ENCODE measurements at regions not wholly inside any gene's neighbourhood (a gene's known extent, or its start where the extent isn't known, plus 50 kb on each side); places are given as distances from the start of the nearest gene placed in this dataset.

DNA sequence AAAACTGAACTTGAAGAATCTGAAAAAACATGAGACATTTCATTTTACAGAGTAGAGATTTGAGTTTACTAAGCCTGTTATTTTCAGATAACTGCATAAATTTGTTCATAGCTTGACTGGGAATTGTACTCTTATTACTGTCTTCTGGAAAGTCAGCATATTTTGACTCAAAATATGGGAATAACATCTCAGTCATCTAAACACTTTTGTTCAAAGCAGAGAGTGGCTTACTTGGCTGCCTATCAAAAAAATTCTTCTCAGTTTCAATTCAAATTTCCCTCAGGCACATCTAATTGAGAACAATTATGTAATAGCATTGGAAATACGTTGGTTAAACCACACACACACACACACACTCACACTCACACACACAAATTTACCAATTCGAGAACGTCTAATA, 384.6 kb downstream of the ARL4A start:
- no peak for FAIRE-seq
- TF ChIP-seq TAF1 (IDR thresholded peaks at IDR 0.05; ENCODE audit: borderline replicate concordance, low read depth, low read length) (no peak), POLR2AphosphoS5 (IDR thresholded peaks at IDR 0.05; ENCODE audit: low read depth, low read length) (no peak), POLR2A (IDR thresholded peaks at IDR 0.05; ENCODE audit: low read depth, low read length) (no peak)
- DNase-seq (ENCODE audit: insufficient read length) = no peak

- FAIRE-seq (no peak), DNase-seq (ENCODE audit: insufficient read length) (no peak)
- no peak for TF ChIP-seq POLR2A (IDR thresholded peaks at IDR 0.05; ENCODE audit: low read depth, low read length)
- TF ChIP-seq TAF1 (IDR thresholded peaks at IDR 0.05; ENCODE audit: borderline replicate concordance, low read depth, low read length) = no peak
- no peak for TF ChIP-seq POLR2AphosphoS5 (IDR thresholded peaks at IDR 0.05; ENCODE audit: low read depth, low read length)
Measured at GRCh38 chr7:13077466-13077865, 390.0 kb downstream of the ARL4A start.

- TF ChIP-seq TAF1 (IDR thresholded peaks at IDR 0.05; ENCODE audit: borderline replicate concordance, low read depth, low read length) = no peak
- no peak for TF ChIP-seq POLR2A (IDR thresholded peaks at IDR 0.05; ENCODE audit: low read depth, low read length)
- no peak for TF ChIP-seq POLR2AphosphoS5 (IDR thresholded peaks at IDR 0.05; ENCODE audit: low read depth, low read length)
- DNase-seq (ENCODE audit: insufficient read length) = no peak
- no peak for FAIRE-seq
Measured at GRCh38 chr7:13078105-13078504, 390.7 kb downstream of the ARL4A start.

- FAIRE-seq = no peak
- TF ChIP-seq POLR2A (IDR thresholded peaks at IDR 0.05; ENCODE audit: low read depth, low read length) = no peak
- TF ChIP-seq TAF1 (IDR thresholded peaks at IDR 0.05; ENCODE audit: borderline replicate concordance, low read depth, low read length) = no peak
- DNase-seq (ENCODE audit: insufficient read length) = no peak
Measured at GRCh38 chr7:13090959-13091358, 403.5 kb downstream of the ARL4A start.

DNA sequence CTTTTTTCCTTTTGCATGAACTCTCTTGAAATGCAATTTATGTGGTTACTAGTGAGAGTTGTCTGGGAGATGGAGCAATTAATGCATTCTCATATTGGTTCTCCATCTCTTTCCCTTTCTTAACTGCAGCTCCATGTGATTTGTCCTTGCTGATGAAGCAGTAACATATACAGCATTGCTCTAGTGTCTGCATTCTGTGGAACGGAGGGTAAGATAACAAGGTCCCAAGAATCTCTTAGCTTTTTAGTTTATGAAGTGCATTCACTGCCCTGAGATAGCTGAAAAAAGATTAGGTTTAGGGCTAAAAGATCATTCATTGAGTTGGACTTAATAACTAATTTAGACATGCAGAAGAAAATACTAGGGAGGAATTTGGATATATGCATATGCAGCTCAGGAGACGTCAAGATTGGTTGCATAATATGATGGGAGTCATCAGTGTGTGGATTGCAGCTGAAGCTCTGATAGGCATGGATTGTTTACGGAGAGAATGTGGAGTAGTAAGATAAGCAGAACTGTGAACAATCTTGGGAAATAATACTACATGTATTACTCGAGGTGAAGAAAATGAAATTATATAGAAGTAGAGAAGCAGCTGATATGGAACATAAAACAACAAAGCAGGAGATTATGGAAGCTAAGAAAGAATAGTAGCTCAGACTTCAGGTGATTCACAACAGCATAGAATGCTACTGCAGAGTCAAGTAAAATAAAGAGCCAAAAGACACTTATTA, 404.7 kb downstream of the ARL4A start:
- DNase-seq (ENCODE audit: insufficient read length) = no peak
- TF ChIP-seq TAF1 (IDR thresholded peaks at IDR 0.05; ENCODE audit: borderline replicate concordance, low read depth, low read length) (no peak), POLR2AphosphoS5 (IDR thresholded peaks at IDR 0.05; ENCODE audit: low read depth, low read length) (no peak)
- FAIRE-seq = no peak

DNA sequence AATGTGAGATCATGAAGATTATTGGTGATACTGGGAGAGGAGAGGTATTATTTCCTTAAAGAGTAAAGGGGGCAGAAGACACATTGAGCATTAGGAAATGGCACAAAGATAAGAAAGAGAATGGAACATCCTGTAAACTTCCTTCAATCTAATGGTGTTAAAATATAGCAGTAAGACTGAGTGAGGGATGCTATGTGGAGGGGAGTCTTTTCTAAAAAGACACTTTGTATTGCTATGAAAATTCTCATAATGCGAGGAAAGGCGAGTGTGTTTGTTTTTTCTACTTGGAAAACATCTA, 405.2 kb downstream of the ARL4A start:
- DNase-seq (ENCODE audit: insufficient read length) (no peak), FAIRE-seq (no peak)
- no peak for TF ChIP-seq POLR2AphosphoS5 (IDR thresholded peaks at IDR 0.05; ENCODE audit: low read depth, low read length)
- TF ChIP-seq TAF1 (IDR thresholded peaks at IDR 0.05; ENCODE audit: borderline replicate concordance, low read depth, low read length) = no peak
- no peak for TF ChIP-seq POLR2A (IDR thresholded peaks at IDR 0.05; ENCODE audit: low read depth, low read length)

GRCh38 chr7:13093160-13093559, 405.7 kb downstream of the ARL4A start:
- FAIRE-seq (no peak), DNase-seq (ENCODE audit: insufficient read length) (no peak)
- TF ChIP-seq POLR2AphosphoS5 (IDR thresholded peaks at IDR 0.05; ENCODE audit: low read depth, low read length) (no peak), TAF1 (IDR thresholded peaks at IDR 0.05; ENCODE audit: borderline replicate concordance, low read depth, low read length) (no peak), POLR2A (IDR thresholded peaks at IDR 0.05; ENCODE audit: low read depth, low read length) (no peak)

DNA sequence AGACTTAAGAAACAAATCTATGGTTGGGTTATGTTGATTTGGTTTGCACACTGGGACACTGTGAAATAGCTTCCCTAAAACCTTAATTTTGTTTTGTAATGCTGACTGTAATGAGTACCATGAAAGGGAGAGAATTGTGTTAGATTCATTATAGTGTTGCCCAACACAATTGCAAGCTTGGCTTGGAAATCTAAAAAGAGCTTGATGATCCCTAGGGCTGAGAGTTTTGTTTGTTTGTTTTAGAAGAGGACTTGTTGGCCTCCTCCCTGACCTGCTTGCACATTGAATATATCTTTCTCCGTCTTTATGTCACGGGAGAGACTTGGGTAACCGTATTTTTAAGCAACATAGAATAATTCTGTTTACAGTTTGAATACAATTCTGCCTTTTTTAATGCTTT, 410.1 kb downstream of the ARL4A start:
- no peak for TF ChIP-seq POLR2A (IDR thresholded peaks at IDR 0.05; ENCODE audit: low read depth, low read length)
- no peak for TF ChIP-seq TAF1 (IDR thresholded peaks at IDR 0.05; ENCODE audit: borderline replicate concordance, low read depth, low read length)
- no peak for TF ChIP-seq POLR2AphosphoS5 (IDR thresholded peaks at IDR 0.05; ENCODE audit: low read depth, low read length)
- FAIRE-seq (no peak), DNase-seq (ENCODE audit: insufficient read length) (no peak)

- TF ChIP-seq POLR2A (IDR thresholded peaks at IDR 0.05; ENCODE audit: low read depth, low read length) = no peak
- TF ChIP-seq POLR2AphosphoS5 (IDR thresholded peaks at IDR 0.05; ENCODE audit: low read depth, low read length) = no peak
- no peak for TF ChIP-seq TAF1 (IDR thresholded peaks at IDR 0.05; ENCODE audit: borderline replicate concordance, low read depth, low read length)
- no peak for FAIRE-seq
Measured at GRCh38 chr7:13098161-13098560, 410.7 kb downstream of the ARL4A start.

DNA sequence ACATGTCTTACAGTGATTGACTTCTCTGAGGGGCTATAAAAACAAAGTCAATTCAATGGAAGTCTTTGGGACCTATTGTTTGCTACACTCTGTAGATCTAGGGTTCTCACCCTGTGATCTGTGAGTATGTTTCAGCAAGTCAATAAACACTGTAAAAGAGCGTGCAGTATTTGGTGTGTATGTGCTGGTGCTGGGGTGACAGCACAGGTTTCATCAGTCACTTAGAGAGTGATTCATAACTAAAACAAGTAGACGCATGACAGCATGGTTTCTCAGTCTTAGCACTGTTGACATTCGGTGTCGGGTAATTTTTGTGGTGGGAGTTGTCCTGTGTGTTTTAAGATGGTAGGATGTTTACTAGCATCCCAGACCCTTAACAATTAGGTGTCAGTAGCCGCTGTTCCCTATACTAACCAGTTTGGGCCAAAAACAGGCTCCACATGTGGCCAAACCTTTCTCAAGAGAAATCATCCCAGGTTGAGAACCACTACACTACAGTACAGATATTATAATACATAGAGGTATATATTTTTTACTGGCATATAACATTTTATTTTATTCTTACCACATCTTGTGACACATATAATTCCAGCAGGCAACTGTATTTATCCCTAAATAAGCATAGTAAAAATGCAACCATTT, 411.8 kb downstream of the ARL4A start:
- DNase-seq (ENCODE audit: insufficient read length) (no peak), FAIRE-seq (peak; percentile 44)
- TF ChIP-seq TAF1 (IDR thresholded peaks at IDR 0.05; ENCODE audit: borderline replicate concordance, low read depth, low read length) (no peak), POLR2AphosphoS5 (IDR thresholded peaks at IDR 0.05; ENCODE audit: low read depth, low read length) (no peak), POLR2A (IDR thresholded peaks at IDR 0.05; ENCODE audit: low read depth, low read length) (no peak)

More at GRCh38 chr7:13098161-13098560, 410.7 kb downstream of the ARL4A start:
- no peak for DNase-seq (ENCODE audit: insufficient read length)

DNA sequence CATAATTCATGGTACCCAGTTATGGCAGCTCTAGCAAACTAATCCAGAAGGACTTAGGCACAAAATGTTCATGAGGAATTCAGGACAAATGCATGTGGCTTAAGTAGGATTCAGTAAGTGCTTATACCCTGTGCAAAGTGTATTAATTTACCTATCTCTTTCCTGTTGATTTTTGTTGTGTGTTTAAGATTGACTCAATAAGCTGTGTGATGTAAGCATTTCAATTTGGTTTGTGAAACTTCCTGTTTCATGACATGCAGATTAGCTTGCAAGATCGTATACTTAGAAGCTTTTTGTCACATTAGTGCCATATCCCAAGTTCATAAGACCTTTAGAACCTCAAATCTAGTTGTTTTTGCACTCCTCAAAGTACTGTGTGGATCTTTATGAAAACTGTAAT, 416.7 kb downstream of the ARL4A start:
- DNase-seq (ENCODE audit: insufficient read length) (no peak), FAIRE-seq (no peak)

DNA sequence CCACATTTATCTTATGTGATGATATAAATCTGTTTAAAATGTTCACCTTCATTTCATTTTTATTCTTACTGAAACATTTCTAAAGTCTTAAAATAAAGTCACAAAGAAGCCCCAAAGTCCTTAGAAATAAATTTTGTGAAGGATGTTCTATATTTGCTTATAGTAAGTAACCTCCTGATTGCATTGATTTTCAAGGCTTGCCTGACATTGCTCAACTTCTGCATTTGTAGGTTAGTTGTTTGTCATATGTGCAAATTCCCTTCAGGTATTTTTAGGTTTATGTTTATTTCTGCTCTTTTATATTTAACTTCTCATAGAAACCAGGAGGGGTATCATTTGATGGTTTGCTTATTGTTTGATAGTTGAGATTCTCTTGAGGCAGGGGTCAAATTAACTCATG, 417.8 kb downstream of the ARL4A start:
- FAIRE-seq (no peak), DNase-seq (ENCODE audit: insufficient read length) (no peak)
- no peak for TF ChIP-seq POLR2AphosphoS5 (IDR thresholded peaks at IDR 0.05; ENCODE audit: low read depth, low read length)
- TF ChIP-seq POLR2A (IDR thresholded peaks at IDR 0.05; ENCODE audit: low read depth, low read length) = no peak
- no peak for TF ChIP-seq TAF1 (IDR thresholded peaks at IDR 0.05; ENCODE audit: borderline replicate concordance, low read depth, low read length)

More for the DNA sequence above, 416.7 kb downstream of the ARL4A start:
- TF ChIP-seq TAF1 (IDR thresholded peaks at IDR 0.05; ENCODE audit: borderline replicate concordance, low read depth, low read length) = no peak
- no peak for TF ChIP-seq POLR2A (IDR thresholded peaks at IDR 0.05; ENCODE audit: low read depth, low read length)
- no peak for TF ChIP-seq POLR2AphosphoS5 (IDR thresholded peaks at IDR 0.05; ENCODE audit: low read depth, low read length)

Measured in GM12892 (cell line).